K562 (cell line): ENCODE measurements at regions not wholly inside any gene's neighbourhood (a gene's known extent, or its start where the extent isn't known, plus 50 kb on each side); places are given as distances from the start of the nearest gene placed in this dataset.

ENCODE experiments used
- ATAC-seq: fragments of 200-7000 bp; cut with Tn5 transposase; 3 replicates; pipeline ENCODE4 v1.9.1; 2020; ENCODE audit warnings: moderate library complexity
- BruUV-seq: library from RNA; stranded (reverse); fragments of 400-500 nt; replicated peaks from 2 replicates; lab custom pipeline; 2021; lab: Mats Ljungman, UMichigan
- CTCF ChIA-PET: fragments of 300-600 bp; formaldehyde crosslinking; extraction: SDS; loops from one replicate; lab custom pipeline; 2021; ENCODE audit warnings: low intra/inter-chr PET ratio; lab: Yijun Ruan, JAX
- POLR2A ChIA-PET: fragments of 300-600, 350-650 bp; sonication (Branson Sonifier 250); formaldehyde crosslinking; extraction: SDS; loops from one replicate; lab custom pipeline; 2021; ENCODE audit warnings: antibody characterized with exemption, inconsistent platforms; lab: Yijun Ruan, JAX
- DNase-seq, 4 experiments: peaks; one replicate each; pipeline versions ENCODE4 v3.0.0 to v3.0.0-alpha.2; 2011 to 2018; ENCODE audit warnings: low spot score in 3 of 4, mixed read lengths in 3 of 4; ENCODE audit errors: extremely low read depth in 1 of 4
- FAIRE-seq: peaks from 2 replicates; lab custom pipeline; 2011; peaks lifted over from hg19 to GRCh38; lab: Jason Lieb, UNC
- H2AFZ ChIP-seq: 2 replicates; pipeline ENCODE4 v1.6.0; 2011; ENCODE audit warnings: low read depth, low read length, control low read depth, inconsistent platforms
- H3K27ac ChIP-seq: fragments of 200-600 bp; 3 replicates; pipeline ENCODE4 v1.8.0; 2011; ENCODE audit warnings: low read depth, mild to moderate bottlenecking, control low read depth, inconsistent platforms, low read length, moderate library complexity, mixed read lengths; ENCODE audit errors: extremely low read depth
- H3K27me3 ChIP-seq, 2 experiments: fragments of 300-600 bp in 1 of 2; 2 replicates in 1 of 2; 3 replicates in 1 of 2; pipeline versions ENCODE4 v1.6.0 to v1.8.0; 2011; ENCODE audit warnings: inconsistent platforms in 2 of 2, low read length in 2 of 2, mild to moderate bottlenecking in 1 of 2, mixed read lengths in 1 of 2, moderate library complexity in 1 of 2; ENCODE audit not compliant: control insufficient read depth in 2 of 2, insufficient read depth in 2 of 2
- H3K36me3 ChIP-seq: fragments of 300-600 bp; 3 replicates; pipeline ENCODE4 v1.8.0; 2011; ENCODE audit warnings: mild to moderate bottlenecking, low read length, inconsistent platforms; ENCODE audit not compliant: control insufficient read depth, insufficient read depth
- H3K4me1 ChIP-seq, 2 experiments: fragments of 200-600 bp in 1 of 2; replicated peaks in 1 of 2; 2 replicates in 1 of 2; 3 replicates in 1 of 2; pipeline versions ENCODE4 v1.5.1 to v1.8.0; 2011; ENCODE audit warnings: inconsistent platforms in 2 of 2, low read length in 2 of 2, mild to moderate bottlenecking in 1 of 2, mixed read lengths in 1 of 2, moderate library complexity in 1 of 2; ENCODE audit not compliant: control insufficient read depth in 2 of 2, insufficient read depth in 2 of 2
- H3K4me2 ChIP-seq: 2 replicates; pipeline ENCODE4 v1.6.1; 2011; ENCODE audit warnings: low read length, control low read depth, inconsistent platforms, mixed read lengths; ENCODE audit not compliant: insufficient read depth
- H3K4me3 ChIP-seq: fragments of 200-600 bp; sonication (generic), shearing (Covaris generic); 2 replicates; pipeline ENCODE4 v1.5.1; 2016; ENCODE audit warnings: control low read depth, inconsistent platforms
- H3K79me2 ChIP-seq: fragments of 200-600 bp; 3 replicates; pipeline ENCODE4 v1.8.0; 2011; ENCODE audit warnings: low read length, inconsistent platforms; ENCODE audit not compliant: control insufficient read depth, insufficient read depth
- H3K9ac ChIP-seq, 2 experiments: 2 replicates each; pipeline versions ENCODE4 v1.6.0 to v1.6.1; 2011; ENCODE audit warnings: low read depth in 2 of 2, low read length in 2 of 2, control low read depth in 1 of 2, inconsistent platforms in 1 of 2, mild to moderate bottlenecking in 1 of 2, mixed read lengths in 1 of 2; ENCODE audit not compliant: insufficient read depth in 1 of 2
- H3K9me1 ChIP-seq: one replicate; pipeline ENCODE4 v1.6.0; 2011; ENCODE audit warnings: inconsistent platforms, mild to moderate bottlenecking, low read length, moderate library complexity; ENCODE audit not compliant: control insufficient read depth, insufficient read depth
- H3K9me3 ChIP-seq: replicated peaks from 2 replicates; pipeline ENCODE4 v1.5.1; 2011; ENCODE audit warnings: low read depth, low read length, inconsistent platforms; ENCODE audit not compliant: control insufficient read depth, insufficient read depth
- H4K20me1 ChIP-seq: replicated peaks from 2 replicates; pipeline ENCODE4 v1.6.1; 2011; ENCODE audit warnings: low read length, inconsistent platforms, mixed read lengths; ENCODE audit not compliant: control insufficient read depth, insufficient read depth
- FOXJ3 ChIP-seq: sonication (generic); formaldehyde crosslinking; IDR thresholded peaks from 2 replicates; pipeline ENCODE4 v1.4.0; 2020; ENCODE audit warnings: mild to moderate bottlenecking, missing genetic modification reagents
- ID3 ChIP-seq, 2 experiments: fragments of 250-450 bp in 1 of 2; fragments of 450-650 bp in 1 of 2; sonication (Bioruptor Pico) in 1 of 2; IDR thresholded peaks; 2 replicates each; pipeline versions ENCODE4 v1.6.1 to v1.8.0; 2016 to 2021; ENCODE audit warnings: mild to moderate bottlenecking in 2 of 2, moderate library complexity in 2 of 2, missing compliant biosample characterization in 1 of 2, missing genetic modification characterization in 1 of 2
- ZFP1 ChIP-seq: fragments of 450-650 bp; formaldehyde crosslinking; IDR thresholded peaks from 2 replicates; pipeline ENCODE4 v1.4.0; 2020; ENCODE audit warnings: mild to moderate bottlenecking, mixed read lengths
- ZNF75A ChIP-seq: fragments of 450-650 bp; formaldehyde crosslinking; IDR thresholded peaks from 2 replicates; pipeline ENCODE4 v1.4.0; 2020; ENCODE audit warnings: mild to moderate bottlenecking
- WGBS: fragments of 100-300 bp; shearing (Covaris generic); methylation state at CpG from one replicate; pipeline ENCODE4 v1.1.6; 2016; ENCODE audit warnings: low coverage, mixed read lengths; ENCODE audit not compliant: insufficient coverage; ENCODE audit errors: missing lambda C conversion rate; 5-methylcytosine and 5-hydroxymethylcytosine counted together
- in situ Hi-C: fragments of 300-500 bp; cut with MboI; formaldehyde crosslinking; loops from 4 replicates; pipeline ENCODE4 v1.15.0; 2018; ENCODE audit warnings: inconsistent platforms, mixed read lengths
- intact Hi-C: fragments of 100-400 bp; cut with micrococcal nuclease; formaldehyde crosslinking; loops from 2 replicates; pipeline ENCODE4 v1.14.2; 2022

- TF ChIP-seq ID3 (CRISPR knock-in tag; IDR thresholded peaks at IDR 0.05) = no peak
- TF ChIP-seq ID3 (tag; IDR thresholded peaks at IDR 0.05) = no peak
- no peak for TF ChIP-seq ZFP1 (CRISPR knock-in tag)
- TF ChIP-seq, all 486 proteins: peak for 0
Measured at GRCh38 chr20:58576603-58576970, 61.4 kb upstream of the APCDD1L start (continued).

GRCh38 chr20:58575776-58576602, 60.8 kb upstream of the APCDD1L start:
- peaks cover 59 to 68% of the 10 kb centered on the region in 2 experiments for H3K27me3 ChIP-seq
- H3K4me1 ChIP-seq = no peaks in the 10 kb centered on the region; a peak in 1 of 5 replicates
- H3K9me1 ChIP-seq = no peaks in the 10 kb centered on the region
- no TSS peak for BruUV-seq
- no peak for TF ChIP-seq ZNF75A
- no peak for TF ChIP-seq FOXJ3 (CRISPR knock-in tag)
- H3K4me3 ChIP-seq = no peak overlapping the region
- H2AFZ ChIP-seq = no peak overlapping the region
- H3K79me2 ChIP-seq = no peaks in the 10 kb centered on the region
- intact Hi-C loops (no loop called here), in situ Hi-C loops (no loop called here)
- ChIA-PET POLR2A (interaction anchor here (0.6 to 1.5 kb wide), 4 partner anchors 11 to 39 kb away, joined by 3 to 5 read pairs (median 4); no protein-coding TSS in a partner anchor), CTCF (no interaction called here)
- peaks cover 4% of the 10 kb centered on the region; the same call in 1 of the 2 replicates for H4K20me1 ChIP-seq
- ATAC-seq (no peak), FAIRE-seq (no peak), DNase-seq (no peak)
- H3K9me3 ChIP-seq = no peaks in the 10 kb centered on the region; the same call in 1 of the 2 replicates
- 2% methylated on average over 24 of the region's 24 CpGs for WGBS
- H3K4me2 ChIP-seq = no peak overlapping the region
- H3K9ac ChIP-seq = no peak overlapping the region
- no peaks in the 10 kb centered on the region for H3K36me3 ChIP-seq
- H3K27ac ChIP-seq = no peak overlapping the region
